ENCODE measurements at regions not wholly inside any gene's neighbourhood (a gene's known extent, or its start where the extent isn't known, plus 50 kb on each side); places are given as distances from the start of the nearest gene placed in this dataset.

DNA sequence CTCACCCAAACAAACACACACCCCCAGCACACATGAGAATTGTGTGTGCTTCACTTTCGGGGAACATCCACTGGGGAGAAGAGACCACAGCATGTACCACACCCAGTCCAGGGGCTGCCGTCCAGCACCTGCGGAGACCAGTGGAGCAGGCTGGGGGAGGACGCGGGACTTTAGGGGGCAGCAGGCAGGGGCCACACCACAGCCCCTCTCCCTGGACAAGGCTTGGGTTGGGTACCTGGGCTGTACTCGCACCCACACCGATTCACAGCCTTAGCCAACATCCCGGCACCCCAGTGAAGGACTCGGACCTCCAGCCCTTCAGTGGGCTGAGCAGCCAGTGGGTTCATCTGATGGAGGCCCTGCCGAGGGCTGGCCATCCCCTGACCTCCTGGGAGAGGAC, 63.3 kb downstream of the RBFOX3 start:
- TF ChIP-seq, protein P1, sequence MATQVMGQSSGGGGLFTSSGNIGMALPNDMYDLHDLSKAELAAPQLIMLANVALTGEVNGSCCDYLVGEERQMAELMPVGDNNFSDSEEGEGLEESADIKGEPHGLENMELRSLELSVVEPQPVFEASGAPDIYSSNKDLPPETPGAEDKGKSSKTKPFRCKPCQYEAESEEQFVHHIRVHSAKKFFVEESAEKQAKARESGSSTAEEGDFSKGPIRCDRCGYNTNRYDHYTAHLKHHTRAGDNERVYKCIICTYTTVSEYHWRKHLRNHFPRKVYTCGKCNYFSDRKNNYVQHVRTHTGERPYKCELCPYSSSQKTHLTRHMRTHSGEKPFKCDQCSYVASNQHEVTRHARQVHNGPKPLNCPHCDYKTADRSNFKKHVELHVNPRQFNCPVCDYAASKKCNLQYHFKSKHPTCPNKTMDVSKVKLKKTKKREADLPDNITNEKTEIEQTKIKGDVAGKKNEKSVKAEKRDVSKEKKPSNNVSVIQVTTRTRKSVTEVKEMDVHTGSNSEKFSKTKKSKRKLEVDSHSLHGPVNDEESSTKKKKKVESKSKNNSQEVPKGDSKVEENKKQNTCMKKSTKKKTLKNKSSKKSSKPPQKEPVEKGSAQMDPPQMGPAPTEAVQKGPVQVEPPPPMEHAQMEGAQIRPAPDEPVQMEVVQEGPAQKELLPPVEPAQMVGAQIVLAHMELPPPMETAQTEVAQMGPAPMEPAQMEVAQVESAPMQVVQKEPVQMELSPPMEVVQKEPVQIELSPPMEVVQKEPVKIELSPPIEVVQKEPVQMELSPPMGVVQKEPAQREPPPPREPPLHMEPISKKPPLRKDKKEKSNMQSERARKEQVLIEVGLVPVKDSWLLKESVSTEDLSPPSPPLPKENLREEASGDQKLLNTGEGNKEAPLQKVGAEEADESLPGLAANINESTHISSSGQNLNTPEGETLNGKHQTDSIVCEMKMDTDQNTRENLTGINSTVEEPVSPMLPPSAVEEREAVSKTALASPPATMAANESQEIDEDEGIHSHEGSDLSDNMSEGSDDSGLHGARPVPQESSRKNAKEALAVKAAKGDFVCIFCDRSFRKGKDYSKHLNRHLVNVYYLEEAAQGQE (IDR thresholded peaks at IDR 0.05) = no peak
- TF ChIP-seq POLR2A (IDR thresholded peaks at IDR 0.05; ENCODE audit: low read length) (no peak), TP53 (CRISPR knock-in tag; IDR thresholded peaks at IDR 0.05) (no peak)
- TF ChIP-seq, protein P2, sequence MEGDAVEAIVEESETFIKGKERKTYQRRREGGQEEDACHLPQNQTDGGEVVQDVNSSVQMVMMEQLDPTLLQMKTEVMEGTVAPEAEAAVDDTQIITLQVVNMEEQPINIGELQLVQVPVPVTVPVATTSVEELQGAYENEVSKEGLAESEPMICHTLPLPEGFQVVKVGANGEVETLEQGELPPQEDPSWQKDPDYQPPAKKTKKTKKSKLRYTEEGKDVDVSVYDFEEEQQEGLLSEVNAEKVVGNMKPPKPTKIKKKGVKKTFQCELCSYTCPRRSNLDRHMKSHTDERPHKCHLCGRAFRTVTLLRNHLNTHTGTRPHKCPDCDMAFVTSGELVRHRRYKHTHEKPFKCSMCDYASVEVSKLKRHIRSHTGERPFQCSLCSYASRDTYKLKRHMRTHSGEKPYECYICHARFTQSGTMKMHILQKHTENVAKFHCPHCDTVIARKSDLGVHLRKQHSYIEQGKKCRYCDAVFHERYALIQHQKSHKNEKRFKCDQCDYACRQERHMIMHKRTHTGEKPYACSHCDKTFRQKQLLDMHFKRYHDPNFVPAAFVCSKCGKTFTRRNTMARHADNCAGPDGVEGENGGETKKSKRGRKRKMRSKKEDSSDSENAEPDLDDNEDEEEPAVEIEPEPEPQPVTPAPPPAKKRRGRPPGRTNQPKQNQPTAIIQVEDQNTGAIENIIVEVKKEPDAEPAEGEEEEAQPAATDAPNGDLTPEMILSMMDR (IDR thresholded peaks at IDR 0.05) = no peak

All from A549 (cell line).